Kidney epithelial cell (primary cell): ENCODE measurements at regions not wholly inside any gene's neighbourhood (a gene's known extent, or its start where the extent isn't known, plus 50 kb on each side); places are given as distances from the start of the nearest gene placed in this dataset.

Source experiments
- DNase-seq: peaks from one replicate; pipeline ENCODE4 v3.0.0-alpha.2; 2010; ENCODE audit warnings: low read depth
- H3K27me3 ChIP-seq: 2 replicates; pipeline ENCODE4 v1.6.0; 2011; ENCODE audit warnings: low read length; ENCODE audit not compliant: control insufficient read depth, insufficient read depth
- H3K36me3 ChIP-seq: 2 replicates; pipeline ENCODE4 v1.5.1; 2011; ENCODE audit warnings: low read length; ENCODE audit not compliant: control insufficient read depth, insufficient read depth
- H3K4me3 ChIP-seq: 2 replicates; pipeline ENCODE4 v1.5.1; 2011; ENCODE audit warnings: low read depth, mild to moderate bottlenecking, control low read depth, low read length
- CTCF ChIP-seq: IDR thresholded peaks from 2 replicates; pipeline ENCODE4 v1.5.1; 2011; ENCODE audit warnings: mild to moderate bottlenecking, moderate library complexity, low read length, control low read depth, inconsistent platforms; ENCODE audit not compliant: insufficient read depth, poor library complexity, severe bottlenecking

- H3K27me3 ChIP-seq = no peaks in the 10 kb centered on the region
- no peak for DNase-seq
- no peaks in the 10 kb centered on the region for H3K36me3 ChIP-seq
- H3K4me3 ChIP-seq = no peak overlapping the region
- no peak for TF ChIP-seq CTCF
Measured at GRCh38 chr2:116582850-116583249, 1231.6 kb upstream of the DDX18 start.

- DNase-seq = no peak
- Histone ChIP-seq H3K4me3 (no peak overlapping the region), H3K27me3 (no peaks in the 10 kb centered on the region), H3K36me3 (no peaks in the 10 kb centered on the region)
- TF ChIP-seq CTCF = no peak
Measured at GRCh38 chr2:116585669-116586327, 1228.7 kb upstream of the DDX18 start.

GRCh38 chr2:116586328-116586689 is 1228.2 kb upstream of the DDX18 start:
- TF ChIP-seq CTCF = no peak
- no peak for DNase-seq
- Histone ChIP-seq H3K36me3 (no peaks in the 10 kb centered on the region), H3K4me3 (no peak overlapping the region), H3K27me3 (no peaks in the 10 kb centered on the region)
